Sigmoid colon (tissue), 6 donors: ENCODE measurements at regions not wholly inside any gene's neighbourhood (a gene's known extent, or its start where the extent isn't known, plus 50 kb on each side); places are given as distances from the start of the nearest gene placed in this dataset.

Source experiments
- DNase-seq: peaks from one replicate; pipeline ENCODE4 v3.0.0-alpha.2; 2019
- H3K27ac ChIP-seq, 4 donors: fragments of 200-600 bp; sonication (generic); one replicate each; pipeline ENCODE4 v1.5.1; 2016 to 2019; ENCODE audit warnings: mild to moderate bottlenecking in 1 of 4
- H3K27me3 ChIP-seq, 3 donors: fragments of 200-600 bp; sonication (generic); one replicate each; pipeline ENCODE4 v1.5.1; 2019; ENCODE audit warnings: mild to moderate bottlenecking in 1 of 3
- H3K36me3 ChIP-seq, 4 donors: fragments of 200-600 bp; sonication (generic); one replicate each; pipeline ENCODE4 v1.5.1; 2016 to 2019
- H3K4me1 ChIP-seq, 4 donors: fragments of 200-600 bp; sonication (generic); one replicate each; pipeline ENCODE4 v1.5.1; 2017 to 2019
- H3K4me3 ChIP-seq, 4 donors: fragments of 200-600 bp; sonication (generic); one replicate each; pipeline ENCODE4 v1.5.1; 2017 to 2019; ENCODE audit warnings: mild to moderate bottlenecking in 2 of 4, moderate library complexity in 1 of 4
- H3K9me3 ChIP-seq, 4 donors: fragments of 200-600 bp in 3 of 4; sonication (generic) in 3 of 4; one replicate each; pipeline versions ENCODE4 v1.5.1 to v1.6.1; 2013 to 2019
- CTCF ChIP-seq, 4 experiments: fragments of 450-650 bp in 3 of 4; fragments of 200-600 bp in 1 of 4; IDR thresholded peaks; one replicate each; pipeline ENCODE4 v1.5.1; 2016 to 2019; ENCODE audit warnings: antibody characterized with exemption in 4 of 4, mild to moderate bottlenecking in 3 of 4, moderate library complexity in 2 of 4
- EP300 ChIP-seq, 4 donors: sonication (generic); formaldehyde crosslinking; IDR thresholded peaks; one replicate each; pipeline ENCODE4 v1.6.1; 2017; ENCODE audit warnings: antibody characterized with exemption in 4 of 4
- POLR2A ChIP-seq, 2 donors: fragments of 450-650 bp; IDR thresholded peaks; one replicate each; pipeline ENCODE4 v1.6.1; 2016; ENCODE audit warnings: antibody characterized with exemption in 2 of 2, mild to moderate bottlenecking in 2 of 2, moderate library complexity in 2 of 2
- POLR2AphosphoS5 ChIP-seq, 4 donors: sonication (generic); formaldehyde crosslinking; IDR thresholded peaks; one replicate each; pipeline ENCODE4 v1.6.1; 2017; ENCODE audit warnings: antibody characterized with exemption in 4 of 4
- WGBS, 2 donors: extraction: QIAGEN DNeasy Blood & Tissue Kit; methylation state at CpG; one replicate each; pipeline ENCODE4 v1.1.7; 2013; 5-methylcytosine and 5-hydroxymethylcytosine counted together
- intact Hi-C: fragments of 100-400 bp; cut with DNase I; formaldehyde crosslinking; loops from one replicate; pipeline ENCODE4 v1.15.1; 2023
- donor health status: healthy with polysubstance abuse.
- donor health status: healthy.

- TF ChIP-seq CTCF (IDR thresholded peaks at IDR 0.05) (no peak), POLR2A (IDR thresholded peaks at IDR 0.05) (no peak), POLR2AphosphoS5 (IDR thresholded peaks at IDR 0.05) (no peak), EP300 (IDR thresholded peaks at IDR 0.05) (no peak)
- intact Hi-C loops: no loop called here
- no peak overlapping the region for H3K4me3 ChIP-seq
- H3K36me3 ChIP-seq: no peaks in the 10 kb centered on the region
- H3K27me3 ChIP-seq: no peaks in the 10 kb centered on the region
- H3K9me3 ChIP-seq: no peaks in the 10 kb centered on the region
- WGBS, 2 donors: 64 to 95% methylated on average over 1 of the region's 1 CpG
- peaks cover 0 to 14% (median 11%) of the 10 kb centered on the region in 4 donors for H3K4me1 ChIP-seq
- no peak overlapping the region for H3K27ac ChIP-seq
- DNase-seq: no peak
Measured at GRCh38 chr5:67966712-67967111, 248.8 kb upstream of the PIK3R1 start.

GRCh38 chr5:67964619-67965018 lies 250.9 kb upstream of the PIK3R1 start:
- intact Hi-C loops: no loop called here
- 21 to 44% methylated on average over 2 of the region's 2 CpGs for WGBS, 2 donors
- H3K27ac ChIP-seq: no peak overlapping the region

GRCh38 chr5:67963789-67964519 lies 251.6 kb upstream of the PIK3R1 start:
- H3K27ac ChIP-seq: no peak overlapping the region
- 57 to 84% methylated on average over 4 of the region's 4 CpGs for WGBS, 2 donors

More at GRCh38 chr5:67964619-67965018, 250.9 kb upstream of the PIK3R1 start:
- Histone ChIP-seq H3K9me3 (no peaks in the 10 kb centered on the region), H3K4me3 (no peak overlapping the region), H3K36me3 (no peaks in the 10 kb centered on the region), H3K27me3 (no peaks in the 10 kb centered on the region), H3K4me1 (peaks cover 0 to 12% (median 4%) of the 10 kb centered on the region in 4 donors)
- TF ChIP-seq CTCF (IDR thresholded peaks at IDR 0.05) (no peak), POLR2A (IDR thresholded peaks at IDR 0.05) (no peak), EP300 (IDR thresholded peaks at IDR 0.05) (no peak), POLR2AphosphoS5 (IDR thresholded peaks at IDR 0.05) (no peak)
- no peak for DNase-seq

GRCh38 chr5:67960939-67961338 lies 254.6 kb upstream of the PIK3R1 start:
- Histone ChIP-seq H3K27ac (no peak overlapping the region), H3K9me3 (no peaks in the 10 kb centered on the region), H3K4me1 (peaks cover 0 to 12% (median 4%) of the 10 kb centered on the region in 4 donors), H3K4me3 (no peak overlapping the region), H3K27me3 (no peaks in the 10 kb centered on the region), H3K36me3 (no peaks in the 10 kb centered on the region)
- intact Hi-C loops: no loop called here
- 69 to 88% methylated on average over 2 of the region's 2 CpGs for WGBS, 2 donors
- no peak for DNase-seq
- TF ChIP-seq EP300 (IDR thresholded peaks at IDR 0.05): no peak
- TF ChIP-seq POLR2A (IDR thresholded peaks at IDR 0.05): no peak
- no peak for TF ChIP-seq CTCF (IDR thresholded peaks at IDR 0.05)
- TF ChIP-seq POLR2AphosphoS5 (IDR thresholded peaks at IDR 0.05): no peak

More at GRCh38 chr5:67963789-67964519, 251.6 kb upstream of the PIK3R1 start:
- intact Hi-C loops: no loop called here
- no peak for DNase-seq
- Histone ChIP-seq H3K27me3 (no peaks in the 10 kb centered on the region), H3K36me3 (no peaks in the 10 kb centered on the region), H3K9me3 (no peaks in the 10 kb centered on the region), H3K4me3 (no peak overlapping the region), H3K4me1 (peaks cover 0 to 12% (median 4%) of the 10 kb centered on the region in 4 donors)
- TF ChIP-seq EP300 (IDR thresholded peaks at IDR 0.05) (no peak), CTCF (IDR thresholded peaks at IDR 0.05) (no peak), POLR2AphosphoS5 (IDR thresholded peaks at IDR 0.05) (no peak), POLR2A (IDR thresholded peaks at IDR 0.05) (no peak)
